Ascending aorta (tissue), 2 donors: ENCODE measurements at regions not wholly inside any gene's neighbourhood (a gene's known extent, or its start where the extent isn't known, plus 50 kb on each side); places are given as distances from the start of the nearest gene placed in this dataset.

Source experiments
- DNase-seq, 2 donors: peaks; one replicate each; pipeline ENCODE4 v3.0.0-alpha.2; 2019; ENCODE audit warnings: low spot score in 2 of 2
- H3K27ac ChIP-seq, 2 donors: fragments of 200-600 bp; sonication (generic); one replicate each; pipeline ENCODE4 v1.5.1; 2016 to 2017; ENCODE audit warnings: mild to moderate bottlenecking in 1 of 2
- H3K27me3 ChIP-seq: fragments of 200-600 bp; sonication (generic); one replicate; pipeline ENCODE4 v1.5.1; 2017
- H3K36me3 ChIP-seq, 2 donors: fragments of 200-600 bp; sonication (generic); one replicate each; pipeline ENCODE4 v1.5.1; 2016
- H3K4me1 ChIP-seq, 2 donors: fragments of 200-600 bp; sonication (generic); one replicate each; pipeline ENCODE4 v1.5.1; 2016 to 2017; ENCODE audit warnings: mild to moderate bottlenecking in 1 of 2
- H3K4me3 ChIP-seq, 2 donors: fragments of 200-600 bp; sonication (generic); one replicate each; pipeline ENCODE4 v1.5.1; 2016 to 2017; ENCODE audit warnings: mild to moderate bottlenecking in 1 of 2
- H3K9me3 ChIP-seq, 2 donors: fragments of 200-600 bp; sonication (generic); one replicate each; pipeline ENCODE4 v1.5.1; 2016
- intact Hi-C: fragments of 100-400 bp; cut with DNase I; formaldehyde crosslinking; loops from one replicate; pipeline ENCODE4 v1.15.1; 2023
- TF ChIP-seq, protein P1 (sequence below), 3 experiments: fragments of 200-600 bp in 2 of 3; fragments of 450-650 bp in 1 of 3; sonication (generic) in 2 of 3; IDR thresholded peaks; one replicate each; pipeline ENCODE4 v1.5.1; 2016 to 2019; ENCODE audit warnings: antibody characterized with exemption in 3 of 3, mild to moderate bottlenecking in 1 of 3, moderate library complexity in 1 of 3

DNA sequence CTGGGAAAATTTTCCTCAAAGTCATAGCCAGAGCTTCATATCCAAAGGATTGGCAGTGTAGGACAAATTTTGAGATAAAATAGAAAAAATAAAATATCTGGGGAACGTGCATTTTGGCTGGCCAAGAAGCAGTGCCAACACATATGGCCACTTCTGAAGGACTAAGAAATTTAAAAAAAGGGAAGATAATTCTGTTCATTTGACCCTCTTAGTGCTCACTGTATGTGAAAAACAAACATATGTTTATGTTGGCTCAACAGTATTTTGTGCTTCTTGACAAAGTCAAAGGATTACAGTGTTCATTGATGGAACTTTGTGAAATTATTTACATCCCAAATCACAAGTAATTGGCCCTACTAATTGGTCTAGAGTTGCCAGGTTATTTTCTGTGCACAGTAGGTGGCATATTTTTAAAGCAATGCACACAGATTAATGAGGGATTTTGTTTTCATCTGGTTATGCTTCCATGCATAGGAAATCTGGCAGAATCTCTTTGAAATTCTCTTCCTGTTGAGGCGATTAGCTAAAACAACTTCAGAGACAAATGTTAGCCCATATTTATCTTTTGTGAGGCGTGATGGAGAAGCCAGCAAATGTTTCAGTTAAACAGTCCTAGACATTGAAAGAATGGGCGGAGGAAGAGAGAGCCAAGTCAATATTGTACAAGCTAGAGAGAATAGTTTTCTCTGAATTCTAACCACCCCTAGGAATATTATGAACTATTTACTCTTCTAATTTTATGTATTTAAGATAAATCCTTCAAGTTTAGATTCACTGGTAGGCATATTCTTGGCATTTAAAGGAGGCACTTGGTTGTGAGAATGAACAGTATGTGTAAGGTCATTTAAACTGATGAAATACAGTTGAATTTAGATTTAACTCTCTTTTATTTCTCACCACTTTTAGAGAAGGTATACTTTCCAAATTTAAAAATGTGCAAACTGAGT lies 237.7 kb upstream of the MBL2 start:
- H3K27ac ChIP-seq, result no peak overlapping the region
- TF ChIP-seq, protein P1, sequence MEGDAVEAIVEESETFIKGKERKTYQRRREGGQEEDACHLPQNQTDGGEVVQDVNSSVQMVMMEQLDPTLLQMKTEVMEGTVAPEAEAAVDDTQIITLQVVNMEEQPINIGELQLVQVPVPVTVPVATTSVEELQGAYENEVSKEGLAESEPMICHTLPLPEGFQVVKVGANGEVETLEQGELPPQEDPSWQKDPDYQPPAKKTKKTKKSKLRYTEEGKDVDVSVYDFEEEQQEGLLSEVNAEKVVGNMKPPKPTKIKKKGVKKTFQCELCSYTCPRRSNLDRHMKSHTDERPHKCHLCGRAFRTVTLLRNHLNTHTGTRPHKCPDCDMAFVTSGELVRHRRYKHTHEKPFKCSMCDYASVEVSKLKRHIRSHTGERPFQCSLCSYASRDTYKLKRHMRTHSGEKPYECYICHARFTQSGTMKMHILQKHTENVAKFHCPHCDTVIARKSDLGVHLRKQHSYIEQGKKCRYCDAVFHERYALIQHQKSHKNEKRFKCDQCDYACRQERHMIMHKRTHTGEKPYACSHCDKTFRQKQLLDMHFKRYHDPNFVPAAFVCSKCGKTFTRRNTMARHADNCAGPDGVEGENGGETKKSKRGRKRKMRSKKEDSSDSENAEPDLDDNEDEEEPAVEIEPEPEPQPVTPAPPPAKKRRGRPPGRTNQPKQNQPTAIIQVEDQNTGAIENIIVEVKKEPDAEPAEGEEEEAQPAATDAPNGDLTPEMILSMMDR (IDR thresholded peaks at IDR 0.05), result no peak
- no peaks in the 10 kb centered on the region for H3K36me3 ChIP-seq
- no peak for DNase-seq
- H3K27me3 ChIP-seq, result no peaks in the 10 kb centered on the region
- no peaks in the 10 kb centered on the region for H3K9me3 ChIP-seq
- intact Hi-C loops, result no loop called here
- H3K4me3 ChIP-seq, result no peak overlapping the region
- H3K4me1 ChIP-seq, result no peaks in the 10 kb centered on the region

DNA sequence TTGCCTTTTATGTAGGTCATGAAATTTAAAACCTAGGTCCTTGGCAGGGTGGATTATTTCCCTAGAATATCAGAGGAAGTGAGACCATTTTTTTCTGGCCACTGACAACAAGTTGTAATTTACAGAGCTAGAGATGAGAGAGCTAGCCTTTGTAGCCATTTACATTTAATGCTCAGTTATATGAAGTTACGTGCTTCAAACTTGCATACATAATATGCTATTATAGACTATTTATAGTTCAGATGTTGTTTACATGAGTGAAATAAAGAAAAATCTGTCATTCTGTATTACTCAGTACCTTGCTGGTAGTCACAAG lies 234.9 kb upstream of the MBL2 start:
- no peaks in the 10 kb centered on the region for H3K9me3 ChIP-seq
- intact Hi-C loops, result no loop called here
- no peaks in the 10 kb centered on the region for H3K4me1 ChIP-seq
- TF ChIP-seq, protein P1 (IDR thresholded peaks at IDR 0.05), result no peak
- H3K4me3 ChIP-seq, result no peak overlapping the region
- H3K36me3 ChIP-seq, result no peaks in the 10 kb centered on the region
- H3K27me3 ChIP-seq, result no peaks in the 10 kb centered on the region
- no peak for DNase-seq
- no peak overlapping the region for H3K27ac ChIP-seq

GRCh38 chr10:53006663-53007526 lies 234.3 kb upstream of the MBL2 start:
- Histone ChIP-seq H3K36me3 (no peaks in the 10 kb centered on the region), H3K4me3 (no peak overlapping the region), H3K27me3 (no peaks in the 10 kb centered on the region), H3K27ac (no peak overlapping the region), H3K9me3 (no peaks in the 10 kb centered on the region), H3K4me1 (no peaks in the 10 kb centered on the region)
- no peak for DNase-seq
- intact Hi-C loops, result no loop called here
- TF ChIP-seq, protein P1 (IDR thresholded peaks at IDR 0.05), result no peak

DNA sequence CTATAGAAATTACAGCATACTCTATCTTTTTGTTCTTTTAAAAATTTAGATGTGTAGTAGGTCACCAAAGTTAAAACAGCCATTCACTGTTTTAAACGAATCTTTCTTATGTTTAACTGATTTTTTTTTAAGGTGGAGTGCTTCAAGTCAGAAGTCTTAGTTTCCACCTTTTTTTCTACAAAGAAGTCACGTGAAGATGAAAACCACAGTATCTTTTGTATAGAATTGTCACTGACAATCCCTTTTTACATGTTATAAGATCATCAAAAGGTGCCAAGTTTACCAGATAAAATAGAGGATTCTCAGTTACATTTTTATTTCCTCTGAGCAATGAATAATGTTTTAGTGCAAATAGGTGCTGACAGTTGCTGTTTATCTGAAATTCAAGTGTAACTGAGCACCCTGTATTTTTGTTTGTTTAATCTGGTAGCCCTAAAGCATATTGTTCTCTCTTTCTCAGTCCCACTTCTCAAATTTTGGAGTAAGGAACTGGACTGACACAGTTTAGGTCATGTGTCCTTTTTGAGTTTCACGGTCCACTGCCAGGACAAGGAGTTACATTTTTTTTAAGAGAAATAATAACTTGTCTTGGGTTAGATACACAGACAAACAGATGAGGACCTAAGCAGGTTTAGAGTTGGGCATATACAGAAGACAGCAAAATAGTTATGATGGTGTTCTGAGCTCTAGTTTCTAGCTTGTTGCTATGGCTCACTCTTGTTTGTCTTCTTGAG lies 233.2 kb upstream of the MBL2 start:
- DNase-seq, result no peak
- Histone ChIP-seq H3K27me3 (no peaks in the 10 kb centered on the region), H3K9me3 (no peaks in the 10 kb centered on the region), H3K4me3 (no peak overlapping the region), H3K27ac (no peak overlapping the region), H3K36me3 (no peaks in the 10 kb centered on the region), H3K4me1 (no peaks in the 10 kb centered on the region)
- TF ChIP-seq, protein P1 (IDR thresholded peaks at IDR 0.05), result no peak
- intact Hi-C loops, result no loop called here

- no peak overlapping the region for H3K27ac ChIP-seq
- H3K4me3 ChIP-seq, result no peak overlapping the region
- no peaks in the 10 kb centered on the region for H3K36me3 ChIP-seq
- no peaks in the 10 kb centered on the region for H3K9me3 ChIP-seq
- H3K4me1 ChIP-seq, result no peaks in the 10 kb centered on the region
- DNase-seq, result no peak
- H3K27me3 ChIP-seq, result no peaks in the 10 kb centered on the region
- TF ChIP-seq, protein P1 (IDR thresholded peaks at IDR 0.05), result no peak
- intact Hi-C loops, result no loop called here
These were observed 230.5 kb upstream of the MBL2 start for GRCh38 chr10:53003094-53003493.
